ENCODE measurements at regions not wholly inside any gene's neighbourhood (a gene's known extent, or its start where the extent isn't known, plus 50 kb on each side); places are given as distances from the start of the nearest gene placed in this dataset.

- TF ChIP-seq YY1 (IDR thresholded peaks at IDR 0.05; ENCODE audit: low read depth) = no peak
- TF ChIP-seq TEAD4 (IDR thresholded peaks at IDR 0.05; ENCODE audit: borderline replicate concordance, insufficient read depth) = no peak
- no peak for TF ChIP-seq MAX (IDR thresholded peaks at IDR 0.05; ENCODE audit: low read depth)
- TF ChIP-seq CTCF (IDR thresholded peaks at IDR 0.05) = no peak
- no peak for TF ChIP-seq RFX5 (IDR thresholded peaks at IDR 0.05; ENCODE audit: low read length)
- TF ChIP-seq SMC3 (IDR thresholded peaks at IDR 0.05; ENCODE audit: low read depth, low read length) = no peak
- no peak for TF ChIP-seq MXI1 (IDR thresholded peaks at IDR 0.05; ENCODE audit: low read depth, low read length)
- no peak for TF ChIP-seq NFIC (IDR thresholded peaks at IDR 0.05; ENCODE audit: borderline replicate concordance)
- TF ChIP-seq MEF2A (IDR thresholded peaks at IDR 0.05; ENCODE audit: borderline replicate concordance, low read depth) = no peak
- no peak for TF ChIP-seq SIN3A (IDR thresholded peaks at IDR 0.05; ENCODE audit: borderline replicate concordance, low read depth, low read length)
- no peak for TF ChIP-seq TAF1 (IDR thresholded peaks at IDR 0.05; ENCODE audit: borderline replicate concordance, low read depth, low read length)
- TF ChIP-seq FOXJ3 (CRISPR knock-in tag; IDR thresholded peaks at IDR 0.05) = no peak
- no peak for TF ChIP-seq NRF1 (IDR thresholded peaks at IDR 0.05; ENCODE audit: low read depth, low read length)
These were observed 100.7 kb downstream of the DMRTA2 start for GRCh38 chr1:50322579-50322978.
